ENCODE measurements at regions not wholly inside any gene's neighbourhood (a gene's known extent, or its start where the extent isn't known, plus 50 kb on each side); places are given as distances from the start of the nearest gene placed in this dataset.

GRCh38 chr11:69364921-69365320 is 71.0 kb downstream of the MYEOV start:
- Histone ChIP-seq H3K79me2 (ENCODE audit: control insufficient read depth in 1 of 2, insufficient read depth in 2 of 2, low read length in 2 of 2) (no peaks in the 10 kb centered on the region), H3K9ac (replicated peaks in 1 of 4; ENCODE audit: extremely low read depth in 1 of 4, low read depth in 3 of 4, low read length in 3 of 4) (no peak overlapping the region), H4K20me1 (replicated peaks in 1 of 2; ENCODE audit: control insufficient read depth in 1 of 2, insufficient read depth in 2 of 2, low read length in 2 of 2) (no peaks in the 10 kb centered on the region), H3K23ac (ENCODE audit: insufficient read length) (no peak overlapping the region), H3K4ac (replicated peaks; ENCODE audit: insufficient read length, low read depth, low read length) (no peak overlapping the region), H3K4me1 (replicated peaks in 1 of 4; ENCODE audit: control insufficient read depth in 3 of 4, insufficient read depth in 4 of 4, low read length in 3 of 4) (no peaks in the 10 kb centered on the region), H3K79me1 (ENCODE audit: low read depth, low read length) (no peaks in the 10 kb centered on the region), H4K91ac (replicated peaks; ENCODE audit: insufficient read length, low read length) (no peak overlapping the region), H3K27ac (ENCODE audit: low read depth, low read length) (no peak overlapping the region), H3K27me3 (replicated peaks in 1 of 4; ENCODE audit: control insufficient read depth in 3 of 4, extremely low read depth in 1 of 4, insufficient read depth in 3 of 4, low read length in 3 of 4) (no peaks in the 10 kb centered on the region), H3K36me3 (ENCODE audit: control insufficient read depth in 2 of 4, insufficient read depth in 4 of 4, low read length in 3 of 4) (no peaks in the 10 kb centered on the region), H2BK15ac (ENCODE audit: low read length) (no peak overlapping the region), H3K56ac (replicated peaks; ENCODE audit: insufficient read length, low read depth, low read length) (no peak overlapping the region), H4K5ac (ENCODE audit: insufficient read length, low read depth, low read length) (no peak overlapping the region), H2AK5ac (ENCODE audit: low read depth, low read length) (no peak overlapping the region), H3K4me2 (ENCODE audit: insufficient read depth in 1 of 2, low read depth in 2 of 2, low read length in 2 of 2) (no peak overlapping the region), H3K23me2 (ENCODE audit: low read depth, low read length) (no peaks in the 10 kb centered on the region), H2BK120ac (replicated peaks; ENCODE audit: low read depth, low read length) (no peak overlapping the region), H3K14ac (ENCODE audit: insufficient read length) (no peak overlapping the region), H2BK5ac (ENCODE audit: low read depth, low read length) (no peak overlapping the region), H2BK12ac (ENCODE audit: low read depth, low read length) (no peak overlapping the region), H2AFZ (ENCODE audit: low read length) (no peak overlapping the region), H3K9me3 (ENCODE audit: insufficient read depth in 2 of 2, low read depth in 1 of 2, low read length in 1 of 2) (peaks cover 8 to 12% of the 10 kb centered on the region in 2 experiments; a peak in 3 of 4 replicates), H2BK20ac (ENCODE audit: low read length) (no peak overlapping the region), H3K18ac (ENCODE audit: extremely low read depth, low read length) (no peak overlapping the region), H3K4me3 (ENCODE audit: extremely low read depth in 1 of 4, insufficient read depth in 2 of 4, low read depth in 3 of 4, low read length in 4 of 4) (no peak overlapping the region), H4K8ac (ENCODE audit: extremely low read depth, insufficient read depth, low read length) (no peak overlapping the region)
- FAIRE-seq: no peak
- ChIA-PET CTCF (ENCODE audit: partially characterized antibody) (no interaction called here), POLR2A (ENCODE audit: partially characterized antibody) (no interaction called here)
- TF ChIP-seq CHD1 (IDR thresholded peaks at IDR 0.05; ENCODE audit: low read depth, low read length) (no peak), KDM5A (IDR thresholded peaks at IDR 0.05; ENCODE audit: low read length) (no peak), CBX5 (IDR thresholded peaks at IDR 0.05; ENCODE audit: low read depth, low read length) (no peak), SUZ12 (IDR thresholded peaks at IDR 0.05; ENCODE audit: low read length) (no peak), CBX8 (IDR thresholded peaks at IDR 0.05; ENCODE audit: borderline replicate concordance, low read depth, low read length) (no peak), SIRT6 (IDR thresholded peaks at IDR 0.05; ENCODE audit: low read length) (no peak), HDAC6 (IDR thresholded peaks at IDR 0.05; ENCODE audit: low read depth, low read length) (no peak), KDM1A (IDR thresholded peaks at IDR 0.05; ENCODE audit: borderline replicate concordance, low read length) (no peak), BACH1 (IDR thresholded peaks at IDR 0.05; ENCODE audit: low read length) (no peak), TBP (IDR thresholded peaks at IDR 0.05; ENCODE audit: low read depth, low read length) (no peak), SIX5 (IDR thresholded peaks at IDR 0.05; ENCODE audit: low read depth, low read length) (no peak), SRF (IDR thresholded peaks at IDR 0.05; ENCODE audit: low read depth, low read length) (no peak), RNF2 (IDR thresholded peaks at IDR 0.05; ENCODE audit: borderline replicate concordance, low read depth, low read length, missing control alignments, poor library complexity, severe bottlenecking) (no peak), ASH2L (IDR thresholded peaks at IDR 0.05; ENCODE audit: low read length) (no peak)
- 88% methylated on average over 4 of the region's 4 CpGs; no CpG with 5 or more reads in 1 of the 2 experiments for WGBS, 2 experiments (ENCODE audit: extremely low coverage in 1 of 2, insufficient coverage in 1 of 2, insufficient read length in 1 of 2, insufficient replicate concordance in 2 of 2, low coverage in 1 of 2, low lambda C conversion rate in 2 of 2, missing lambda C conversion rate in 1 of 2)
- no peak for DNase-seq (ENCODE audit: low read depth in 1 of 2, low spot score in 2 of 2)

Data from H1 (cell line).